Spleen (tissue), 11 donors: ENCODE measurements at regions not wholly inside any gene's neighbourhood (a gene's known extent, or its start where the extent isn't known, plus 50 kb on each side); places are given as distances from the start of the nearest gene placed in this dataset.
"Not testable (repeated sequence)": the region's sequence is repeated elsewhere in the genome, so short reads cannot be mapped to it uniquely, and the experiment has no call there.

Source experiments
- DNase-seq: peaks from one replicate; pipeline ENCODE4 v3.0.0-alpha.2; 2020
- H3K27ac ChIP-seq, 8 donors: fragments of 200-600 bp; sonication (generic) in 7 of 8; 1 replicate in 4 of 8; 2 replicates in 4 of 8; pipeline versions ENCODE4 v1.5.0 to v1.8.0; 2016 to 2021; ENCODE audit warnings: inconsistent platforms in 4 of 8, mild to moderate bottlenecking in 4 of 8, moderate library complexity in 1 of 8
- H3K27me3 ChIP-seq, 7 donors: fragments of 200-600 bp; sonication (generic) in 6 of 7; replicated peaks in 1 of 7; 1 replicate in 4 of 7; 2 replicates in 3 of 7; pipeline versions ENCODE4 v1.5.0 to v1.8.0; 2016 to 2021; ENCODE audit warnings: inconsistent platforms in 3 of 7, mild to moderate bottlenecking in 1 of 7
- H3K36me3 ChIP-seq, 6 donors: fragments of 200-600 bp; sonication (generic) in 5 of 6; 1 replicate in 4 of 6; 2 replicates in 2 of 6; pipeline versions ENCODE4 v1.5.0 to v1.8.0; 2016 to 2021; ENCODE audit warnings: inconsistent platforms in 2 of 6
- H3K4me1 ChIP-seq, 6 donors: fragments of 200-600 bp; sonication (generic) in 5 of 6; 1 replicate in 3 of 6; 2 replicates in 3 of 6; pipeline versions ENCODE4 v1.5.0 to v1.8.0; 2016 to 2021; ENCODE audit warnings: inconsistent platforms in 3 of 6
- H3K4me3 ChIP-seq, 8 donors: fragments of 200-600 bp; sonication (generic) in 7 of 8; 1 replicate in 4 of 8; 2 replicates in 4 of 8; pipeline versions ENCODE4 v1.5.0 to v1.8.0; 2016 to 2021; ENCODE audit warnings: inconsistent platforms in 4 of 8, mild to moderate bottlenecking in 4 of 8, moderate library complexity in 2 of 8
- H3K9me3 ChIP-seq, 8 donors: fragments of 200-600 bp; sonication (generic) in 7 of 8; 1 replicate in 4 of 8; 2 replicates in 4 of 8; pipeline versions ENCODE4 v1.5.0 to v1.8.0; 2016 to 2021; ENCODE audit warnings: inconsistent platforms in 4 of 8
- CTCF ChIP-seq, 11 experiments: fragments of 200-600 bp in 7 of 11; fragments of 450-650 bp in 4 of 11; sonication (generic) in 4 of 11; IDR thresholded peaks in 8 of 11; conservative IDR thresholded peaks in 3 of 11; 1 replicate in 7 of 11; 2 replicates in 4 of 11; pipeline versions ENCODE4 v1.4.0 to v1.8.0; 2016 to 2021; ENCODE audit warnings: antibody characterized with exemption in 11 of 11, inconsistent platforms in 4 of 11, mild to moderate bottlenecking in 1 of 11
- POLR2A ChIP-seq, 3 donors: fragments of 450-650 bp; IDR thresholded peaks; one replicate each; pipeline ENCODE4 v1.5.1; 2017; ENCODE audit warnings: antibody characterized with exemption in 3 of 3, mild to moderate bottlenecking in 1 of 3
- POLR2AphosphoS5 ChIP-seq, 3 donors: sonication (generic); formaldehyde crosslinking; IDR thresholded peaks; one replicate each; pipeline ENCODE4 v1.5.1; 2017; ENCODE audit warnings: antibody characterized with exemption in 3 of 3
- WGBS, 5 donors: extraction: QIAGEN DNeasy Blood & Tissue Kit in 3 of 5; methylation state at CpG; one replicate each; pipeline versions ENCODE4 v1.1.5 to v1.1.7; 2013 to 2018; 5-methylcytosine and 5-hydroxymethylcytosine counted together
- intact Hi-C: fragments of 100-400 bp; cut with DNase I; formaldehyde crosslinking; loops from one replicate; pipeline ENCODE4 v1.15.0; 2023; ENCODE audit warnings: low total_unique reads
- donor health status: healthy with polysubstance abuse.
- donor health status: DM: no; HTN: no; CAD: no; lungs with moderate emphysema.
- donor health status: DM: no; HTN: no; CAD: no.
- donor health status: Bipolar disorder and iron deficiency.
- donor health status: healthy.
- donor health status: DM: no; HTN: no; CAD: no.
- donor health status: DM: yes; HTN: yes; CAD: no.

- no peaks in the 10 kb centered on the region for H3K27me3 ChIP-seq
- intact Hi-C loops, result no loop called here
- no peak for DNase-seq
- no peak overlapping the region for H3K4me3 ChIP-seq
- WGBS, 5 donors, result 82 to 90% (median 88%) methylated on average over 5 to 21 of the region's 21 CpGs
- peaks cover 0 to 79% (median 21%) of the 10 kb centered on the region in 6 donors for H3K36me3 ChIP-seq
- TF ChIP-seq POLR2A (IDR thresholded peaks at IDR 0.05) (no peak), POLR2AphosphoS5 (IDR thresholded peaks at IDR 0.05) (no peak), CTCF (IDR thresholded peaks at IDR 0.05 in 8 of 11, conservative IDR thresholded peaks at IDR 0.05 in 3 of 11) (no peak)
- H3K9me3 ChIP-seq, result no peaks in the 10 kb centered on the region
- no peaks in the 10 kb centered on the region for H3K4me1 ChIP-seq
- H3K27ac ChIP-seq, result no peak overlapping the region
Observed at GRCh38 chr16:29107299-29107698, 122.4 kb downstream of the LAT start.

- H3K9me3 ChIP-seq, intact Hi-C loops, H3K4me1 ChIP-seq, H3K4me3 ChIP-seq, H3K27me3 ChIP-seq, H3K27ac ChIP-seq, DNase-seq: not testable (repeated sequence)
- peaks cover 0 to 80% (median 21%) of the 10 kb centered on the region in 6 donors for H3K36me3 ChIP-seq
- 91 to 100% (median 100%) methylated on average over 1 to 8 of the region's 8 CpGs for WGBS, 5 donors
Observed at GRCh38 chr16:29106259-29106908, 121.5 kb downstream of the LAT start.

GRCh38 chr16:29104600-29104999, 119.7 kb downstream of the LAT start:
- intact Hi-C loops, DNase-seq, H3K9me3 ChIP-seq, H3K27me3 ChIP-seq, H3K4me3 ChIP-seq, H3K4me1 ChIP-seq, H3K27ac ChIP-seq: not testable (repeated sequence)
- H3K36me3 ChIP-seq, result peaks cover 0 to 74% (median 16%) of the 10 kb centered on the region in 6 donors
- WGBS, 5 donors, result 55 to 93% (median 71%) methylated on average over 2 of the region's 4 CpGs

GRCh38 chr16:29097965-29098364, 113.1 kb downstream of the LAT start:
- H3K27ac ChIP-seq, H3K9me3 ChIP-seq, H3K4me1 ChIP-seq, DNase-seq, H3K4me3 ChIP-seq, intact Hi-C loops, H3K27me3 ChIP-seq: not testable (repeated sequence)
- WGBS, 5 donors, result 72 to 100% (median 86%) methylated on average over 1 of the region's 3 CpGs
- H3K36me3 ChIP-seq, result peaks cover 0 to 66% (median 8%) of the 10 kb centered on the region in 6 donors

GRCh38 chr16:29094729-29095624, 110.1 kb downstream of the LAT start:
- H3K4me3 ChIP-seq, DNase-seq, H3K4me1 ChIP-seq, H3K27me3 ChIP-seq, H3K9me3 ChIP-seq, intact Hi-C loops, H3K27ac ChIP-seq: not testable (repeated sequence)
- TF ChIP-seq CTCF (IDR thresholded peaks at IDR 0.05 in 8 of 11, conservative IDR thresholded peaks at IDR 0.05 in 3 of 11), result peak in 7 of 11 experiments; percentile 5 to 50 (median 27)
- H3K36me3 ChIP-seq, result peaks cover 0 to 61% (median 5%) of the 10 kb centered on the region in 6 donors
- WGBS, 5 donors, result 34 to 66% (median 48%) methylated on average over 6 to 10 of the region's 13 CpGs

GRCh38 chr16:29094325-29094724, 109.5 kb downstream of the LAT start:
- H3K4me3 ChIP-seq, H3K9me3 ChIP-seq, H3K27ac ChIP-seq, H3K4me1 ChIP-seq, intact Hi-C loops, DNase-seq, H3K27me3 ChIP-seq: not testable (repeated sequence)
- WGBS, 5 donors, result 40 to 79% (median 64%) methylated on average over 3 of the region's 3 CpGs
- H3K36me3 ChIP-seq, result peaks cover 0 to 57% (median 5%) of the 10 kb centered on the region in 6 donors

GRCh38 chr16:29089679-29090078, 104.8 kb downstream of the LAT start:
- H3K27ac ChIP-seq, H3K27me3 ChIP-seq, DNase-seq, intact Hi-C loops, H3K4me3 ChIP-seq, H3K9me3 ChIP-seq, H3K4me1 ChIP-seq: not testable (repeated sequence)
- peaks cover 0 to 63% (median 7%) of the 10 kb centered on the region in 6 donors for H3K36me3 ChIP-seq

- H3K9me3 ChIP-seq, intact Hi-C loops, H3K27ac ChIP-seq, DNase-seq, H3K4me1 ChIP-seq, H3K4me3 ChIP-seq, H3K27me3 ChIP-seq: not testable (repeated sequence)
- WGBS, 5 donors, result 65 to 83% (median 77%) methylated on average over 4 of the region's 4 CpGs
- H3K36me3 ChIP-seq, result peaks cover 0 to 52% (median 7%) of the 10 kb centered on the region in 6 donors
Observed at GRCh38 chr16:29087673-29088072, 102.8 kb downstream of the LAT start.
